IPS-NIHi7 (cell line): ENCODE measurements at regions not wholly inside any gene's neighbourhood (a gene's known extent, or its start where the extent isn't known, plus 50 kb on each side); places are given as distances from the start of the nearest gene placed in this dataset.

Experiments used
- DNase-seq: peaks from one replicate; pipeline ENCODE4 v3.0.0; 2012; ENCODE audit warnings: mixed read lengths; ENCODE audit errors: extremely low spot score

GRCh38 chr3:154582501-154582900 is 152.5 kb upstream of the GPR149 start:
- DNase-seq = no peak

GRCh38 chr3:154571553-154572226 is 141.7 kb upstream of the GPR149 start:
- DNase-seq = no peak

- no peak for DNase-seq
These were observed 138.1 kb upstream of the GPR149 start for GRCh38 chr3:154568064-154568463.

GRCh38 chr3:154559623-154560022 is 129.6 kb upstream of the GPR149 start:
- no peak for DNase-seq

GRCh38 chr3:154552338-154552737 is 122.3 kb upstream of the GPR149 start:
- DNase-seq = peak; percentile 41

- DNase-seq = no peak
These were observed 119.4 kb upstream of the GPR149 start for GRCh38 chr3:154549391-154549790.

- no peak for DNase-seq
These were observed 118.4 kb upstream of the GPR149 start for GRCh38 chr3:154548341-154548740.

- no peak for DNase-seq
These were observed 112.8 kb upstream of the GPR149 start for GRCh38 chr3:154542837-154543236.

- no peak for DNase-seq
These were observed 111.1 kb upstream of the GPR149 start for GRCh38 chr3:154540950-154541604.

GRCh38 chr3:154538566-154539360 is 108.8 kb upstream of the GPR149 start:
- DNase-seq = no peak

GRCh38 chr3:154536751-154537150 is 106.8 kb upstream of the GPR149 start:
- DNase-seq = no peak

GRCh38 chr3:154522036-154522602 is 92.1 kb upstream of the GPR149 start:
- DNase-seq = no peak

GRCh38 chr3:154517404-154517803 is 87.4 kb upstream of the GPR149 start:
- DNase-seq = no peak

GRCh38 chr3:154515921-154516320 is 85.9 kb upstream of the GPR149 start:
- DNase-seq = no peak

- no peak for DNase-seq
These were observed 80.8 kb upstream of the GPR149 start for GRCh38 chr3:154510780-154511179.

- no peak for DNase-seq
These were observed 77.7 kb upstream of the GPR149 start for GRCh38 chr3:154507727-154508126.

- no peak for DNase-seq
These were observed 67.0 kb upstream of the GPR149 start for GRCh38 chr3:154496978-154497377.

GRCh38 chr3:154496540-154496939 is 66.5 kb upstream of the GPR149 start:
- no peak for DNase-seq

- no peak for DNase-seq
These were observed 57.0 kb upstream of the GPR149 start for GRCh38 chr3:154486949-154487348.

GRCh38 chr3:154482507-154482906 is 52.5 kb upstream of the GPR149 start:
- DNase-seq = no peak

- DNase-seq = no peak
These were observed 50.0 kb upstream of the GPR149 start for GRCh38 chr3:154480033-154480432.
